ENCODE measurements at regions not wholly inside any gene's neighbourhood (a gene's known extent, or its start where the extent isn't known, plus 50 kb on each side); places are given as distances from the start of the nearest gene placed in this dataset.

GRCh38 chr3:145739926-145740325 lies 421.1 kb downstream of the PLOD2 start:
- H3K36me3 ChIP-seq = no peaks in the 10 kb centered on the region
- DNase-seq = no peak
- H3K4me1 ChIP-seq = no peaks in the 10 kb centered on the region
- no peak for ATAC-seq
- H3K27me3 ChIP-seq = no peaks in the 10 kb centered on the region
- H3K27ac ChIP-seq = no peak overlapping the region
- TF ChIP-seq, protein P1, sequence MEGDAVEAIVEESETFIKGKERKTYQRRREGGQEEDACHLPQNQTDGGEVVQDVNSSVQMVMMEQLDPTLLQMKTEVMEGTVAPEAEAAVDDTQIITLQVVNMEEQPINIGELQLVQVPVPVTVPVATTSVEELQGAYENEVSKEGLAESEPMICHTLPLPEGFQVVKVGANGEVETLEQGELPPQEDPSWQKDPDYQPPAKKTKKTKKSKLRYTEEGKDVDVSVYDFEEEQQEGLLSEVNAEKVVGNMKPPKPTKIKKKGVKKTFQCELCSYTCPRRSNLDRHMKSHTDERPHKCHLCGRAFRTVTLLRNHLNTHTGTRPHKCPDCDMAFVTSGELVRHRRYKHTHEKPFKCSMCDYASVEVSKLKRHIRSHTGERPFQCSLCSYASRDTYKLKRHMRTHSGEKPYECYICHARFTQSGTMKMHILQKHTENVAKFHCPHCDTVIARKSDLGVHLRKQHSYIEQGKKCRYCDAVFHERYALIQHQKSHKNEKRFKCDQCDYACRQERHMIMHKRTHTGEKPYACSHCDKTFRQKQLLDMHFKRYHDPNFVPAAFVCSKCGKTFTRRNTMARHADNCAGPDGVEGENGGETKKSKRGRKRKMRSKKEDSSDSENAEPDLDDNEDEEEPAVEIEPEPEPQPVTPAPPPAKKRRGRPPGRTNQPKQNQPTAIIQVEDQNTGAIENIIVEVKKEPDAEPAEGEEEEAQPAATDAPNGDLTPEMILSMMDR (IDR thresholded peaks at IDR 0.05) = no peak
- intact Hi-C loops (cut with DNase I) = no loop called here
- peaks cover 0 to 7% of the 10 kb centered on the region in 2 donors for H3K9me3 ChIP-seq
- H3K4me3 ChIP-seq = no peak overlapping the region

GRCh38 chr3:145750657-145751056 lies 410.3 kb downstream of the PLOD2 start:
- H3K36me3 ChIP-seq = no peaks in the 10 kb centered on the region
- no peak overlapping the region for H3K27ac ChIP-seq
- DNase-seq = no peak
- H3K4me3 ChIP-seq = no peak overlapping the region
- no peaks in the 10 kb centered on the region for H3K4me1 ChIP-seq
- no peaks in the 10 kb centered on the region for H3K9me3 ChIP-seq
- intact Hi-C loops (cut with DNase I) = no loop called here
- H3K27me3 ChIP-seq = no peaks in the 10 kb centered on the region
- ATAC-seq = no peak
- TF ChIP-seq, protein P1 (IDR thresholded peaks at IDR 0.05) = no peak

GRCh38 chr3:145752576-145752975 lies 408.4 kb downstream of the PLOD2 start:
- intact Hi-C loops (cut with DNase I) = no loop called here
- Histone ChIP-seq H3K27ac (no peak overlapping the region), H3K36me3 (no peaks in the 10 kb centered on the region), H3K4me3 (no peak overlapping the region), H3K9me3 (no peaks in the 10 kb centered on the region), H3K4me1 (no peaks in the 10 kb centered on the region), H3K27me3 (no peaks in the 10 kb centered on the region)
- TF ChIP-seq, protein P1 (IDR thresholded peaks at IDR 0.05) = no peak
- ATAC-seq = no peak
- DNase-seq = no peak

DNA sequence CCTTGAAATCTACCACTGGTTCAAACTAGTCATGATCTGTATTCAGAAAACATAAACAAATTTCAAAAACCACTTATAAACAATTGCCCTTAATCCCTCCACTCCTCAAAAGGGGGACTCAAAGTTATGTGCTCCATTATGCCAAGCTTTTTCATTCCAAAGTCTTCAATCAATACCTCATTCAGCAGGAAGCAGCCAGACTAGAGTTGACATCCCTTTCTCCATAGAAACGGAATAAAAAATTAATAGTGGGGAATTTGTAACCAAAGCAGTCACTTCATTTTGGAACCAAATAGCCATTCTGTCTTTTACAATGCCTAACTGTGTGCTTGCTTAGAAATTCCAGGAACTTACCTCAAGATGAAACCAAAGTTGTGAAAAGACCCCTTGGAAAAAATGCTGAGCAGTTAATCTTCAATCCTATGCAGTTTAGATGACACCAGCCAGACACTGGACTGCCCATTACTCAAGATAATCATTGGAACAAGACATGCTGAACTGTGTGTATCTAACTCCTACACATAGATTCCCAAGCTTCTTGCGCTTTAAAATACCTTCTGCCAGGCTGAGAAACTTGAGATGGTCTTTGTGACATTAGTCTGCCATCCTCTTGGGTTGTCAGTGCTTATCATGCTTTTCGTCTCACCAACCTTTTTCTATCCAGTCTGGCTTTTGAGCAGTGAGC lies 406.2 kb downstream of the PLOD2 start:
- Histone ChIP-seq H3K36me3 (no peaks in the 10 kb centered on the region), H3K27ac (no peak overlapping the region), H3K4me1 (no peaks in the 10 kb centered on the region), H3K4me3 (no peak overlapping the region), H3K27me3 (no peaks in the 10 kb centered on the region), H3K9me3 (no peaks in the 10 kb centered on the region)
- TF ChIP-seq, protein P1 (IDR thresholded peaks at IDR 0.05) = no peak
- DNase-seq (no peak), ATAC-seq (no peak)
- intact Hi-C loops (cut with DNase I) = no loop called here

DNA sequence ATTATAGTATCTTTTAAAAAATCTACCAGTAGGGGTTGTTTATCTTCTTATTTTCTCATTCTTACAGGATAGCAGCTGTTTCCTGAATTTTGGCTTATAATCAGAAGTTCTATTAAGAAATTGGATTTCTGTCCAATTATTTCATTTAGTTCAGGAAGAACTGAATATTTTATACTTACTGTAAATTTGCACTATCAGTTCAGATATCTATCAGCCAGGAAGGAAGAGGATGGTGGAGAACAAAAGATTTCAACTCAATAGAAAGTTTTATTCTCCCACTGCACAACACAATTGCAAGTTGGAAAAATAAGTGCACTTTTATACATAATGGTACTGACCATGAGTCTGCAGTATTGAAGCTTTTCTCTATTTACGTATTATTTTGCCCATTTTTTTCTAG lies 400.9 kb downstream of the PLOD2 start:
- ATAC-seq = no peak
- Histone ChIP-seq H3K4me3 (no peak overlapping the region), H3K27ac (no peak overlapping the region), H3K9me3 (no peaks in the 10 kb centered on the region), H3K36me3 (no peaks in the 10 kb centered on the region), H3K4me1 (no peaks in the 10 kb centered on the region), H3K27me3 (no peaks in the 10 kb centered on the region)
- TF ChIP-seq, protein P1 (IDR thresholded peaks at IDR 0.05) = no peak
- intact Hi-C loops (cut with DNase I) = no loop called here
- DNase-seq = no peak

Data from left lung (tissue), 4 donors.